ENCODE measurements at regions not wholly inside any gene's neighbourhood (a gene's known extent, or its start where the extent isn't known, plus 50 kb on each side); places are given as distances from the start of the nearest gene placed in this dataset.
"Not testable (repeated sequence)": the region's sequence is repeated elsewhere in the genome, so short reads cannot be mapped to it uniquely, and the experiment has no call there.

DNA sequence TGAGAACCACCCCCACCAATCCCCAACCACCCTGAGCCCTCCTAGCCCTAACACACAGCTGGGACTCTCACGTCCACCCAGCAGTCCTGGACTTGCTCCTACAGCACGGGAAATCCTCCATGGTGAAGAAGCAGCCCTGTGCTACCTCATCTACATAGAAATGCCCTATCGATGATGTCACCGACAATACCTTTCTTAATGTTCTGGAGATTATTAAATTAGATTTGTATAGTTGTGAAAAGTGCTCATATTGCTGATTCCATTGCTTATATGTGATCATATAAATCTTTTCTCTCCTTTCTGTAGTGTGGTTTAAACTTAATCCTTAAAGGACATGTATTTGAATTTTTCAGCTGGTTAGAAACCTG is 97.1 kb downstream of the PPIAL4G start:
- DNase-seq (ENCODE audit: low read depth) = not testable (repeated sequence)

DNA sequence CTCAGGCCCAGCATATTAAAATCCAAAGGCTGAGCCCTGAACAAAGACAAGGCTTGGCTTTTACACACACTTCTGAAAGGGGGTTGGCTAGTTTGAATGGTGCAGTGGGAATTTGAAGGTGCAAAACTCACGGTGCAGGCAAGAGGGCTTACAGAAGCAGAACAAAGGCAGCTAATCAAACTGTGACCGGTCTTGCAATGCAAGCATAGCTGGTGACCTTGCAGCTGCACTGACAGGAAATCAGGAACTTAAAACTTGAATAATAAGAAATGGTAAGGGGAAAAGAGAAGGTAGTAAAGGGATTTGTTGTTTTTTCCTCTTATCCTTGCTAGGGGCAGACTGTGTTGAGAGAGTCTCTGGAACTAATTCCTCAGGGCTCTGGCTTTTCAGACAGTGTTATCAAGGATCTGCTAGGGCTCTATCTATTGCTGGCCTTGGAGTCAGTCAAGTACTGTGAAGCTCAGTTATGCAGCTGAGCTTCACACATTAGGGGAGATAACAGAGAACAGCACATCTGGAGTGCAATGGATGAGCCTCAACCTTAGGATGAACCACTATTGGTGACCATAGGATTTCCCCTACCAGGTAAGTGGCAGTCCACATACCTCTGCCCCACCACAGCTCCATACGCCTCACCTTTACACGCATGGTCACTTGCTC is 97.6 kb downstream of the PPIAL4G start:
- DNase-seq (ENCODE audit: low read depth) = no peak

DNA sequence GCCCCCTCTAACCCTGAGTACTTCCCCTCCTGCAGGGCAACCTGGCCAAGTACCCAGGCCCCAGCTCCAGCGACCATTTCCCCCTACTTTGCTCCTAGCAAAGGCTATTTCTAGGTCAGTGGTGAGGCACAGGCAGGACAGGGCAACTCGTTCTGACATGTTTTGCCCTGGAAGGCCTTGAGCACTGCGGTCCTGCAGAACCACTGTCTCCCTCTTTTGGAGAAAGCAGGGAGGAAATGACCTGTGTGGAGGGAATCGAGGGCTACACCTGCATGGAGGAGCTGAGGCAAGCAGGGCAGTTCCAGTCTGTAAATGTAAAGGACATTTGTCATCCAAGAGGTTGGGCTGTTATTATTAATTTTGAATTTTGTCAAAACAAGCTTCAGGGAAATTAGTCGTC is 99.1 kb downstream of the PPIAL4G start:
- no peak for DNase-seq (ENCODE audit: low read depth)

DNA sequence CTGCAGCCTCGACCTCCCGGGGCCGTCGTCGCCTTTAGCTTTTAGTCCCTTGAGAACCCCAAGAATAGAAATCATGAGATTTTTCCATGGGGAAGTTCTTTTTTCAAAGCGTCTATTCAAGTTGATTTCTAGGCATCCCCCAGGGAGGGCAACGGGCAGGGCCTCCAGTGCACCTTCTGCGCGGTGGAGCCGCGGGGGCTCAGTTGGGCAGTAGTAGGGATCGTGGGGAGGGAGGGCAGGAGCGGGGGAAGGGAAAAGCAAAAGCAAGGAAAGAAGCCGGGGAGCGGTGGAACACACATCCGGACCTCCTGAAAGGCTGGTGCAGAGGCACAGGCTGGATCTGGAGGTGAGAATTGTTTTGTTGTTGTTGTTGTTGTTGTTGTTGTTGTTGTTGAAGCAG is 103.4 kb downstream of the PPIAL4G start:
- DNase-seq (ENCODE audit: low read depth) = no peak

DNA sequence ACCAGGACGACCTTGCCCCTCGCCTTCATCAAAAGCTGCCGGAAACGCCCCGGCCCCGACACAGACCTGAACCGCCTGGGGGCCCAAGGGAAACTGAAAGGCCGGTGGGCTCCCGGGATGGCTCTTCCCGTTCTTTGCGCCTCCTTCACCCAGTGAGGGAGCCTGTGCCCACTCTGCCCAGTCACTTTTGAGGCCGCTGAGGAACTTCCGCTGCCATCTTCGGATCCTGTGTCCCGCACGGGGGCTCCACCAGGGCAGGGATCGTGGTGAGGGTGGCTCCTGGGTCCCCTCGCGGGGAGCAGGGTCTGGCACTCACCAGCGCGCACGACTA is 104.0 kb downstream of the PPIAL4G start:
- DNase-seq (ENCODE audit: low read depth) = no peak

DNA sequence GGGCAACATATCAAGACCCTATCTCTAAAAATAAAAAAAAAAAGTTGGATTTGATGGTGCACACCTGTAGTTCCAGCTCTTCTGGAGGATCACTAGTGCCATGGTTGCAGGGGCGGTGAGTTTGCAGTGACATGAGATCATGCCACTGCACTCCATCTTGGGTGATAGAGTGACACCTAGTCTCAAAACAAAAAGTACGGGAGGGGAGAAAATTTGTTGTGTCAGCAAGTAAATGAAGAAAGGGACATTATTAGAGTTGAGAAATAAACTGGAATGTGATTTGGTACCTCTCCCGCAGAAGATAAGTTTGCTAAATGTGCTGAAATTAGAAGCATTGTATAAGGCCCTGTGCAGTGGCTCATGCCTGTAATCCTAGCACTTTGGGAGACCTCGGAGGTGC is 105.1 kb downstream of the PPIAL4G start:
- not testable (repeated sequence) for DNase-seq (ENCODE audit: low read depth)

DNA sequence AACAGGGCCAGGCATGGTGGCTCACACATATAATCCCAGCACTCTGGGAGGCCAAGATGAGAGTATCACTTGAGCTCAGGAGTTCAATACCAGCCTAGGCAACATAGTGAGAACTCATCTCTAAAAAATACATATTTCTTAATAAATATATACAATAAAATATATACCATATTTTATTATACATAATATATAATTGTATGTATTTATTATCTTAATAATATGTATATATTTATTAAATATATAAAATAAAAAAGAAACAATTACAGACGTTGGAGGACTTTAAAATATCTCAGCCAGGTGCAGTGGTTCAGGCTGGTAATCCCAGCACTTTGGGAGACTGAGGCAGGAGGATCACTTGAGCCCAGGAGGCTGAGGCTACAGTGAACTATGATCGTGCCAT is 106.1 kb downstream of the PPIAL4G start:
- not testable (repeated sequence) for DNase-seq (ENCODE audit: low read depth)

DNA sequence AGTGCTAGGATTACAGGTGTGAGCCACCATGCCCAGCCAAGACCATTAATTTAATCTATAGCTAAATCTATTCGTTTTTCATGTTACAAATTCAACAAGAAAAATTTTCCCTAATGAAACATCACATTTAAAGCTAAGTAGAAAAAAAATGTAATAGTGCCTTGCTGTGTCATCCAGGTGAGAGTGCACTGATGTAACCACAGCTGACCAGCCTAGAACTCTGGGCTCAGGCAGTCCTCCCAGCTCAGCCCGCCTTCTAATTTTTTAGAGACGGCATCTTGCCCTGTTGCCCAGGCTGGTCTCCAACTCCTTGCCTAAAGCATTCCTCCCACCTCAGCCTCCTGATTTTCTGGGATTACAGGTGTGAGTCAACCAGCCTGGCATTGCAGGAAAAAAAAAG is 109.0 kb downstream of the PPIAL4G start:
- no peak for DNase-seq (ENCODE audit: low read depth)

DNA sequence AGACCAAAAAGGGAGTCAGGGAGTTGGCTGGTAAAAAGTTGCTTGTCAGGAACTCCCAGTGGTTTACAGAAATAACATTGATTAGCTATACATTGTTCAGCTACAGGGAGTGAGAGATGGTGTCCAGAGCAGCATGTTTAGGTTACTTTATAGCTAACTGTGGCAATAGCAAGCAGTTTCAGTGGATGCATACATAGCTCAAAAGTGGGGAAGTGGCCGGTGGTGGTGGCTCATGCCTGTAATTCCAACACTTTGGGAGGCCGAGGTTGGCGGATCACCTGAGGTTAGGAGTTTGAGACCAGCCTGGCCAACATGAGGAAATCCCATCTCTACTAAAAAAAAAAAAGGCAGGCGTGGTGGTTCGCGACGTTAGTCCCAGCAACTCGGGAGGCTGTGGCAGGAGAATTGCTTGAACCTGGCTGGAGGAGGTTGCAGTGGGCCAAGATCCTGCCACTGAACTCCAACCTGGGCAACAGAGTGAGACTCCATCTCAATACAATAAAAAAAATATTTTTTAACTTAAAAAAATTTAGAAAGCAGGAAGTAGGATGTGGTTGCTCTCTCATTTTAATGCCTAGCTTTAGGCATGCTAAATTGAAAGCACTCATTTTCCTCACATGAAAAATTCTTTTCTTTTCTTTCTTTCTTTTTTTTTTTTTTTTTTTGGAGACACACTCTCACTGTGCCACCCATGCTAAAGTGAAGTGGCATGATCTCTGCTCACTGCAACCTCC is 109.7 kb downstream of the PPIAL4G start:
- DNase-seq (ENCODE audit: low read depth) = no peak

DNA sequence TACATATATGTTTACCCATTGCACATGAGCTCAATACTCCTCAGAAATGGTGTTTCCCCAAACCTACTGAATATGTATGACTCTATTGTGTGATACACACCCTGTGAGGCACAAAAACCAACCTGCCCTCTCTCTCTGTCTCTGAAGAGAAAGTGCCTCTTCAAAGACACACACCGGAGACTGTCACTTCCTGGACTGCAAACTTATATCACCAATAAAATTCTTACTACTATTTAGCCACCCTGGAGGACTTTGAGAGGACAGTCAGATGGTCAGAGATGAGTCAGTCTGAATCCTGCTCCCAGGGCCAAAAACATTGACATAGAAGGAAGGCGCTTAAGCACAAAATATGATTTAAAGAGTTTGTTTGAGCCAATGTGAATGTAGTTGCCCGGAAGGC is 110.4 kb downstream of the PPIAL4G start:
- peak; percentile 60 for DNase-seq (ENCODE audit: low read depth)

DNA sequence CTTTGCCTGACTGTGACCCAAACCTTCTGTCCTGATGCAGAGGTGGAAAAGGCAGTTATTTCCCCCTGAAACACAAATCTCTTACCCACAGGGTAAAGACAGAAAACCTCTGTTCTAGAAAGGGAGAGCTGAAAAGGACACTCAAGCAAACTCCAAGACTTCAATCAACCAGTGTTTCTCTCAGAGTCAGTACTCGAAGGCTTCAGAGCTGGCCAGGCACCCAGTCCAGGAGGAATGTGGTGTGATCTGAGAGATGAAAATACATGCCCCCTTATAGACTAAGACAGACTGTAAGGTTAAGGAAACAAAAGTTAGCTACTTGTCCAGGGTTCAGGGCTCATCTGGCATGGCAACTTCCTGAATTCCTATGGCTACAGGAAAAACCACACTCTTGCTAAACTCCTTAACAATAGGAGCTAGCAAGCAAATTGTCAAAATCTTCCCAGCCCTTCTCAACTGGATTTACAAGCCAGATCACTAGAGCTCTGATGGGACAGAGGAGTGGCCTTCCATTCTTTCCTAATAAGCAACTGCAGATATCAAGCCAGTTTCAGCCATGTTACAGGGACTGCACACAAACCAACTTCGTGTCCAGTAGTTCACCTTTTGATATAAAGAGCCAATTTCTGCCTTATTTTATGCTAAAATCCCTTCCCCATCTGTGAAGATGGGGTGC is 110.9 kb downstream of the PPIAL4G start:
- not testable (repeated sequence) for DNase-seq (ENCODE audit: low read depth)

DNA sequence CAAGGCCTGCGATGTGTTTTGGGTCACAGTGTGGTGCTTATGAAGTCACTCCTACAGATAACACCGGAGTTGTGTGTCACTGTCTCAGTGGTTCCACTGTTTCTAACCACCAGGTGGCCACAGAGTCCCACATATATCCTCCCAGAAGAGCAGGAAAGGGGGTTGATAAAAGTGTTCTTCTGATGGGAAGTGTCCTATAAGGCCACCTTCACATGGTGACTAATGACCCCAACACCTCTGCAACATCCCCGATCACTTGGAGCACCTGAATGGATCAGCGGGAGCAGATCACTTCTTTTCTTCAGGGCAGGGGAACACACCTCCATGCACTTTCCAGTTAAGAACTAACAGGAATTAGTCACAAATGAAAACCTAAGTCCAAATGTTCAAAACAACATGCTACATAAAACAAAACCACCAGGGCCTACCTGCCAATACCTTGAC is 111.5 kb downstream of the PPIAL4G start:
- peak; percentile 72 for DNase-seq (ENCODE audit: low read depth)

DNA sequence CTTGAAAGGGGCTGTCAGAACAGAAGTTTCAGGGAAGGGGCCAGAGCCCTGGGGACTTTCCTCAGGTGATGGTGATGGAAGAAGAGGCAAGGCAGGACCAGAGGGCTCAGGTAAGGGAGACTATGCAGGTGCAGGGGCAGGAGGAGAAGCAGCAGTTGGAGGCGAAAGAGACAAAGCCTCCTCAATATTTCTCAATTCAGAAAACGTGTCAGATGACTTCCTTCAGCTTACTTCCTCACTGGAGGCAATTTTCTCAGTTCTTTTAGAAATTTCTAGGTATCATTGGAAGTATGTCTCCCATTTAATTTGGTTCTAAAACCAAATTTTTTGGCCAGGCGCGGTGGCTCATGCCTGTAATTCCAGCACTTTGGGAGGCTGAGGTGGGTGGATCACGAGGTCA is 112.4 kb downstream of the PPIAL4G start:
- not testable (repeated sequence) for DNase-seq (ENCODE audit: low read depth)

DNA sequence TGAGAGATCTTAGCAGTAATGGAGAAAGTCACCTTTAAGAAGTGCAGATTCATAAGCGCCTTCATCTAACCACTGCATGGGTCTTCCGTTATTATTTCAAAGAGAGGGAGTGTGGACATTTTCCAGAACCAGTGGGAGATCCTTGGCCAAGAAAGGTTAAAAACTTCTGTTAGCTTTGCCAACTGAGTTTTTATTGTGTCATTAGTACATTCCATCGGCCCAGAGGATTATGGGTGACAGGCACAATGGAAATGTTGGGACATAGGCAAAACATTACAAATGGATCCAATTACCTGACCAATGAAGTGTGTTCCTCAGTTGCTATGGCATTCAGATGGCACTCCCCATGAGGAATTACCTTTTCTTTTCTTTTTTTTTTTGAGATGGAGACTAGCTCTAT is 115.5 kb downstream of the PPIAL4G start:
- DNase-seq (ENCODE audit: low read depth) = no peak

DNA sequence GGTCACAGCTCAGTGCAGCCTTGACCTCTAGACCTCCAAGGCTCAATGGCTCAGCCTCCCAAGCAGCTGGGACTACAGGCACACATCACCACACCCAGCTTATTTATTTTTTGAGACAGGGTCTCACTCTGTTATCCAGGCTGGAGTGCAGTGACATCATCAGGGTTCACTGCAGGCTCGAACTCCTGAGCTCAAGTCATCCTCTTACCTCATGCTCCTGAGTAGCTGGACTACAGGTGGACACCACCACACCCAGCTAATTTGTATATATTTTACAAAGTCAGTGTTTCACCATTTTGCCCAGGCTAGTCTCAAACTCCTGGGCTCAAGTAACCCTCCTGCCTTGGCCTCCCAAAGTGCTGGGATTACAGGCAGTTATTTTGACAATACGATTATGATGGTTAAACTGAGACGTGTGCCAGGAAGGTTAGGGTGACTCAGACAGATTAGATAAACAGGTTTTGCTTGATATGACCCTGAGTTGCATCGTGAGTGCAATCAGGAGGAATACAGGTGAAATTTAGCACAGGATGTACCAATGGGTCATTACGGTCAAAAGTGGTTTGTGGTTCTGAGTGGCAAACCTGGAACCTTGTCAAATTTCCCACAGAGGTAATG is 116.9 kb downstream of the PPIAL4G start:
- not testable (repeated sequence) for DNase-seq (ENCODE audit: low read depth)

DNA sequence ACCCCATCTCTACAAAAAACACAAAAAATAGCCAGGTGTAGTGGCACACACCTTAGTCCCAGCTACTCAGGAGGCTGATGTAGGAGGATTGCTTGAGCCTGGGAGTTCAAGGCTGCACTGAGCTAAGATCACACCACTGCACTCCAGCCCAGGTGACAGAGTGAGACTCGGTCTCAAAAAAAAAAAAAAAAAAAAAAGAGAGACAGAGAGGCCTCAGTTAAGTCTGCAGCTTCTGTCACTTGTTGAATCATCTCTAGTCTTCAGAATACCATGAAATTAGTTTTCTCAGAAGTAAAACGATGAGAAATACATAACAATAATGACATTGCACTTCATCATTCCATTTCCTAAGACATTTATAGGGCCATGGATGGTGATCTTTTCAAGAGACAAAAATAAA is 118.0 kb downstream of the PPIAL4G start:
- not testable (repeated sequence) for DNase-seq (ENCODE audit: low read depth)

DNA sequence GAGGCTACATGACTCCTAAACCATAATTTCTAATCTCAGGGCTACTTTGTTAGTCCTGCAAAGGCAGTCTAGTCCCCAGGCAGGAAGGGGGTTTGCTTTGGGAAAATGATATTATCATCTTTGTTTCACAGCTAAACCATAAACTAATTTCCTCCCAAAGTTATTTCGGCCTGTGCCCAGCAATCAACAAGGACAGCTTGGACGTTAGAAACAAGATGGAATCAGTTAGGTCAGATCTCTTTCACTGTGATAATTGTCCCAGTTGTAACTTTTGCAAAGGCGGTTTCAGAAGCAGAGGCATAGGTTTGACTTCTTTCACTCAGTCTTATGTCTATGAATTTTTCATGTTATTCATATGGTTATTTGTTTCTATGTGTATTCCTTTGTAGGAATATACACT is 119.1 kb downstream of the PPIAL4G start:
- not testable (repeated sequence) for DNase-seq (ENCODE audit: low read depth)

DNA sequence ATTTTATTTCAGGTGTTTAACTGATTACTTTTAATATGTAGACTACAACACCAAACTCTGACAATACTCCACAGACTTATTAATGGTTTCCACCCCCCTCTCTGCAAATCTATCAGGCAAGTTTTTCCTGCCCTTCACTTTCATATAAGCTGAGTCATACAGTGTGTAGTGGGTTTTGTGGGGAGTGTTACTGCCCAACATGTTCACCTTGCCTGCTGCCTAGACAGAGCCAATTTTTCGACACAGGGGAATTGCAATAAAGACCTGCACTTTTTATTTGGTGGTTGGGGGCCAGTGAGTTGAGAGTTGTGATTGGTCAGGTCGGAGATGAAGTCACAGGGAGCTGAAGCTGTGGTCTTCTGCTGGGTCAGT is 119.7 kb downstream of the PPIAL4G start:
- DNase-seq (ENCODE audit: low read depth) = no peak

DNA sequence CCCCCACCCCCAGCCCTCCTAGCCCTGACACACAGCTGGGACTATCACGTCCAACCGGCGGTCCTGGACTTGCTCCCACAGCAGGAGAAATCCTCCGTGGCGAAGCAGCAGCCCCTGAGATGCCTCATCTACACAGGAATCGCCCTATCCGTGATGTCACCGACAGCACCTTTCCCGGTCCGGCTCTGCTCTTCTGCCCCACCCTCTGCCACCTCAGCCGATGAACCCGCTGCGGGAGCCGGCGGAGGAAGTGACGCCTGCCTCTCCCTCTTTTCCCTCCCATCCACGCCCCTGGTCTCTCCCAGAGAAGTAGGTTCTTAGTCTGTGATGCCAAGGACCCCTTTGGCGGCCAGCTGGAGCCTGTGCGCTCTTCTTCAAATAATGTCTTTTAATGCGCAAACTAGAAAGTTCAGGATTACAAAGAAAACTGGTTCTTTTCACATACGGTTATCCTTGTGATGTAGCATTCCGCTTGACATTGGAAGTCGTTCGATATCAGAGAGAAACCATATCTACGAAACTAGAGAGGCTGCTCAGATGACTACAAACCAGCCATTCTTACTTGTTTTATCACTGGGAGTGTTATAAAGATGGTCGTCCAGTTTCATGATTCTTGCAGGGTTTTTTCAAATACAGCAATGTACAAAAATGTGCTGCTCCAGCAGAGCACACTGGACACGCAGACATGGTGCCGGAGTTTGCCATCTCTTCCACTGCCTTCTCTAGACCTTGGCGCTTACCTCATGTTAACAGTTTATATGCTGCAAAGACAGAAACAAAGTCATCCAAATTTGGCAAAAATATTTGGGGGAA is 120.3 kb downstream of the PPIAL4G start:
- DNase-seq (ENCODE audit: low read depth) = no peak

DNA sequence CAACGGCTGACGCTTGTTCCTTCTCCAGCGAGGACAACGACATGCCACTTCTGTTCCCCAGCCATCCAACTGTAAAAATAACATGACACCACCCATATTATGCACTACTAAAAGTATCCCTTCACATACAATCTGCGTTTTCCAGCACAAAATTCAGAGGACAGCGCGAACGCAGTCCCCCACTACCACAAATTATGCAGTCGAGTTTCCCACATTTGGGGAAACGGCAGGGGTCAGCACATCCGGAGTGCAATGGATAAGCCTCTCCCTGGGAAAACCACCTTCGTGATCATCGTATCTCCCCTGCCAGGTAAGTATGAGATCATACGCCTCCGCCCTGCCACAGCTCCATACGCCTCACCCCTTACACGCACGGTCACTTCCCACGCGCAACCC is 120.9 kb downstream of the PPIAL4G start:
- no peak for DNase-seq (ENCODE audit: low read depth)

DNA sequence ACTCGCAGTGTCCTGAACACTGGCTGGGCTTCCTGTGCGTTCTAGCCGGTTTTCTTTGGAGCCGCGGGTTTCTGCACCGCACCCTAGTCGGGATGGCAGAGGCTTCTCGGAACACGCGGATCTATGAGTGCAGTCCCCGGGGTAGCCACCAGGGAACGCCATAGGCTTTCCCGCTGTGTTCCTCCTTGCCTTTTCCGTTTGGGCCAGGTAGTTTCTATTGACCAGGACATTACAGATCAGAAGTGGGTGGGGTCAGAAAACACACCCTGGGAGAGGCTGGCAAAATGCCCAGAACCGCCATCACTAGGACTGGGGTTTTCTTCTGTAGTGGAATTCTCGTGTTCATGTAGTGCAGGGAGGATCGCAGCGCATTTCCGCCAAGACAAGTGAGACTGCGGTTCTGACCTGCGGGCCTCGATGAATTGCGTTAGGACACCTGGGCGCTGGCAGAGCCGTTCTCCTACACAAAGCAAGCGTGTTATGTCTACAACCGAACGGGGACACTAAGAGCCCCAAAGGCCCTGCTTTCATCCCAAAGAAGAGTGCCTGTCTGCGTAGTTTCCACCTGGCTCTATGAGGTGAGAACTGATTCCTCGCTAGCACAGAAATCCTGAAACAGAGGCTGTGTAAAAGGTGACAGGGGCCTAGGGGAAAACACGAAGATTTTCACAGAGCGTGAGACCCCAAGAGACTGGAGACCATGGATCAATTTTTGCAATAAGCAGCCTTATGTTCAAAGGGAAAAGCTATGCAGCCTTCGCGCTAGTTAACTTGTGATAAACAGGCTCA is 121.5 kb downstream of the PPIAL4G start:
- peak; percentile 53 for DNase-seq (ENCODE audit: low read depth)

Measured in RPMI7951 (cell line).